Aorta (tissue), 5 donors: ENCODE measurements at regions not wholly inside any gene's neighbourhood (a gene's known extent, or its start where the extent isn't known, plus 50 kb on each side); places are given as distances from the start of the nearest gene placed in this dataset.

Source experiments
- ATAC-seq: fragments of 200-7000 bp; cut with Tn5 transposase; one replicate; pipeline ENCODE4 v1.9.1; 2022; ENCODE audit warnings: moderate library complexity; ENCODE audit not compliant: low FRiP score
- DNase-seq, 2 donors: peaks; one replicate each; pipeline ENCODE4 v3.0.0-alpha.2; 2020
- H3K27ac ChIP-seq, 2 donors: one replicate each; pipeline ENCODE4 v1.5.1; 2013; ENCODE audit warnings: low read length in 2 of 2, mild to moderate bottlenecking in 2 of 2, moderate library complexity in 2 of 2, control low read depth in 1 of 2, inconsistent platforms in 1 of 2, low read depth in 1 of 2
- H3K27me3 ChIP-seq, 2 donors: one replicate each; pipeline ENCODE4 v1.6.1; 2013; ENCODE audit warnings: control low read depth in 1 of 2, low read length in 1 of 2, mild to moderate bottlenecking in 1 of 2, moderate library complexity in 1 of 2; ENCODE audit not compliant: insufficient read depth in 2 of 2, control insufficient read depth in 1 of 2
- H3K36me3 ChIP-seq, 2 donors: one replicate each; pipeline ENCODE4 v1.6.1; 2013; ENCODE audit warnings: control low read depth in 1 of 2, low read length in 1 of 2, mild to moderate bottlenecking in 1 of 2; ENCODE audit not compliant: insufficient read depth in 2 of 2, control insufficient read depth in 1 of 2
- H3K4me1 ChIP-seq, 2 donors: one replicate each; pipeline ENCODE4 v1.6.1; 2013; ENCODE audit warnings: low read length in 2 of 2, control low read depth in 1 of 2, mild to moderate bottlenecking in 1 of 2, moderate library complexity in 1 of 2; ENCODE audit not compliant: insufficient read depth in 2 of 2, control insufficient read depth in 1 of 2
- H3K4me3 ChIP-seq, 2 donors: one replicate each; pipeline ENCODE4 v1.5.1; 2013; ENCODE audit warnings: low read length in 2 of 2, control low read depth in 1 of 2, mild to moderate bottlenecking in 1 of 2
- H3K9me3 ChIP-seq: one replicate; pipeline ENCODE4 v1.6.1; 2013; ENCODE audit warnings: mild to moderate bottlenecking, low read length; ENCODE audit not compliant: control insufficient read depth
- WGBS, 2 donors: extraction: QIAGEN DNeasy Blood & Tissue Kit; methylation state at CpG; one replicate each; pipeline ENCODE4 v1.1.7; 2013; 5-methylcytosine and 5-hydroxymethylcytosine counted together
- intact Hi-C, 2 donors: fragments of 100-400 bp; cut with DNase I; formaldehyde crosslinking; loops; one replicate each; pipeline versions ENCODE4 v1.14.2 to v1.15.0; 2022
- donor health status: healthy with polysubstance abuse.
- donor health status: Bipolar disorder and iron deficiency.
- donor health status: DM: no; HTN: no; CAD: no.
- donor health status: DM: no; HTN: no; CAD: no.
- donor health status: DM: yes; HTN: yes; CAD: no.

DNA sequence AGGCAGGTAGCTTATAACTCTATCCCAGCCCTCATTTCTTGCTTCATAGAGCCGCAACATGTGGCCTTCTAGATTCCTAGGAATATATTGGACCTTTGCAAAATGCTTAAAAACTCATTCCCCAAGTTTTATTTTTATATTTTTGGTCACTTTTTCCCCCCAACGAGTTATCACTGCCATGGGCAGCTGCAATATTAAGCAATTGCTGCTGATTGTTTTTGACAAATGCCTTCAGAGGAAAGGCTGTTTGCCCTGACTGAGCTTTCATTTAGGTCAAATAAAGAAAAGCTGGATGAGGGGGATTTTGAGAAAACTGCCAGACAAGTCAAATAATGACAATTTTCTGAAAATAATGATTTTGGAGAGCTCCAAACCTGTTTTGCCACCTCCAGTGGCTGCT, 976.9 kb upstream of the MBL2 start:
- Histone ChIP-seq H3K4me3 (no peak overlapping the region), H3K9me3 (peaks cover 1% of the 10 kb centered on the region), H3K27ac (no peak overlapping the region), H3K27me3 (no peaks in the 10 kb centered on the region), H3K36me3 (no peaks in the 10 kb centered on the region), H3K4me1 (no peaks in the 10 kb centered on the region)
- WGBS, 2 donors, result 79 to 83% methylated on average over 2 of the region's 2 CpGs
- intact Hi-C loops, result no loop called here
- ATAC-seq (no peak), DNase-seq (no peak)

DNA sequence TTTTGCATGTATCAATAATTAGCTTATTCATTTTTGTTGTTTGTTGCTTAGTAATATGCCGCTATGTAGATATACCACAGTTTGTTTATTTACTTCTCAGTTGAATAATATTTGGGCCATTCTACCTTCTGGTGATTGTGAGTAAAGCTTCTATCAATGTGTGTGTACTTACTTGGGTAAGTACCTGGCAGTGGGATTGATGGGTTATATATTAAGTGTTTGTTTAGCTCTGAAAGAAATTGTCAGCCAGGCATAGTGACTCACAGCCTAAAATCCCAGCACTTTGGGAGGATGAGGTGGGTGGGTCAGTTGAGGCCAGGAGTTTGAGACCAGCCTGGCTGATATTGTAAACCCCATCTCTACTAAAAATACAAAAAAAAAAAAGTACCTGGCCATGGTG, 975.7 kb upstream of the MBL2 start:
- Histone ChIP-seq H3K36me3 (no peaks in the 10 kb centered on the region), H3K4me1 (no peaks in the 10 kb centered on the region), H3K27ac (no peak overlapping the region), H3K9me3 (peaks cover 1% of the 10 kb centered on the region), H3K4me3 (no peak overlapping the region), H3K27me3 (no peaks in the 10 kb centered on the region)
- DNase-seq, result no peak
- intact Hi-C loops, result no loop called here
- 96 to 98% methylated on average over 1 of the region's 1 CpG for WGBS, 2 donors
- no peak for ATAC-seq

DNA sequence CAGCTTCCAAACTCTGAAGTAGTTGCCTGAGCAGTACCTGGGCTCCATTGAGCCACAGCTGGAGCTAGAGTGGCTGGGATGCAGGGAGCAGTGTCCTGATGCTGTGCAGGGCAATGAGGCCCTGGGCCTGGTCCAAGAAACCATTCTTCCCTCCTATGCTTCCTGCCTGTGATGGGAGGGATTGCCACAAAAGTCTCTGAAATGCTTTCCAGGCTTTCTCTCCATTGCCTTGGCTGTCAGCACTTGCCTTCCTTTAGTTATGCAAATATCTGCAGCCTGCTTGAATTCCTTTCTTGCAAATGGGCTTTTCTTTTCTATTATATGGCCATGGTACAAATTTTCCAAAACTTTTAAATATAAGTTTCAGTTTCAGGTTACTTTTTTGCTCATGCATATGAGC, 972.2 kb upstream of the MBL2 start:
- DNase-seq (no peak), ATAC-seq (no peak)
- H3K27ac ChIP-seq, result no peak overlapping the region
- intact Hi-C loops, result no loop called here
- H3K9me3 ChIP-seq, result peaks cover 1% of the 10 kb centered on the region
- no peaks in the 10 kb centered on the region for H3K36me3 ChIP-seq
- H3K27me3 ChIP-seq, result no peaks in the 10 kb centered on the region
- no peaks in the 10 kb centered on the region for H3K4me1 ChIP-seq
- no peak overlapping the region for H3K4me3 ChIP-seq

DNA sequence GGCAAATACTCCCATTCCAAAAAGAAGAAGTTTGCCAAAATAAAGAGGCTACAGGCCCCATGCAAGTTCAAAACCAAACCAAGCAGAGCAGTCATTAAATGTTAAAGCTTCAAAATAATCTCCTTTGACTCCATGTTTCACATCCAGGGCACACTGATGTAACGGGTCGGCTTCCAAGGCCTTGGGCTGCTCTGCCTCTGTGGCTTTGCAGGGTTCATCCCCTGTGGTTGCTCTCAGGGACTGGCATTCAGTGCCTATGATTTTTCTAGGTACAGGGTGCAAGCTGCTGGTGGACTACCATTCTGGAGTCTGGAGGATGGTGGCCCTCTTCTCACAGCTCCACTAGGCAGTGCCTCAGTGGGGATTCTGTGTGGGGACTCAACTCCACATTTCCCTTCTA, 971.6 kb upstream of the MBL2 start:
- no peak overlapping the region for H3K4me3 ChIP-seq
- no peak overlapping the region for H3K27ac ChIP-seq
- no peaks in the 10 kb centered on the region for H3K27me3 ChIP-seq
- peaks cover under 1% of the 10 kb centered on the region for H3K9me3 ChIP-seq
- WGBS, 2 donors, result 94% methylated on average over 2 of the region's 2 CpGs
- no peaks in the 10 kb centered on the region for H3K36me3 ChIP-seq
- ATAC-seq, result no peak
- DNase-seq, result peak in 1 of 2 donors; percentile 62
- no peaks in the 10 kb centered on the region for H3K4me1 ChIP-seq
- intact Hi-C loops, result no loop called here

DNA sequence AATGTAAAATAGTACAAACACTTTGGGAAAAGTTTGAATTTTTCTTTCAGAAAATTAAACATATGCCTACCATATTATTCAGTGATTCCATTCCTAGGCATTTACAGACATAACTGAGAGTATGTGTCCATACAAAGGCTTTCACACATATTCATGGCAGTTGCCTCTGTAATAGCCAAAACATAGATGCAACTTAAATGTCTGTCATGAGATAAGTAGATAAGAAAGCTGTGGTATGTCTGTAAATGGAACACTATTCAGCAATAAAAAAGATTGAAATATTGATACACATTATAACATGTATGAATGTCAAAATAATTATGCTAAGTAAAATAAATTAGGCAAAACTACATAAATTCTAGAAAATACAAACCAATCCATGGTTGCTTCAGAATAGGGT, 964.5 kb upstream of the MBL2 start:
- intact Hi-C loops, result no loop called here
- no peaks in the 10 kb centered on the region for H3K36me3 ChIP-seq

DNA sequence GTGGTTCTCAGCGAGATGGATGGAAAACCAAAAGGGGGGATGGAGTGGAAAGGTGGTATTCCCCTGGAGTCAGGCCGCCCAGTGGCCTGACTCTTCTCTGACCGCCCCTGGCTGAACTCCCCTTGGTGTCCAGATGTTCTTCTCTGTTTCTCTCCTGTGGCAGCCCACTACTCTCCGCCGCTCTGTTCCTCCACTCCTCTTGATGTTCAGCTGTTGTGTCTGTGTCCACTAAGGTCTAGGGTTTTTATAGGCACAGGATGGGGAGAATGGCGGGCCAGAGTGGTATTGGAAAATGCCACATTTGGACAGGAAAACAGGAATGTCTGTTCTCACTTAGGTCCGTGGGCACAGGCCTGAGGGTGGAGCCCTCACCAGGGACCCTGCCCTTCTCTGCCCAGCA, 954.3 kb upstream of the MBL2 start:
- Histone ChIP-seq H3K36me3 (no peaks in the 10 kb centered on the region), H3K4me1 (no peaks in the 10 kb centered on the region), H3K27me3 (no peaks in the 10 kb centered on the region), H3K9me3 (no peaks in the 10 kb centered on the region), H3K4me3 (no peak overlapping the region), H3K27ac (no peak overlapping the region)
- intact Hi-C loops, result no loop called here
- DNase-seq (no peak), ATAC-seq (no peak)
- 88 to 91% methylated on average over 7 of the region's 7 CpGs for WGBS, 2 donors

More for the DNA sequence above, 964.5 kb upstream of the MBL2 start:
- no peaks in the 10 kb centered on the region for H3K4me1 ChIP-seq
- no peak overlapping the region for H3K27ac ChIP-seq
- H3K9me3 ChIP-seq, result no peaks in the 10 kb centered on the region
- ATAC-seq, result no peak
- H3K27me3 ChIP-seq, result no peaks in the 10 kb centered on the region
- no peak for DNase-seq
- H3K4me3 ChIP-seq, result no peak overlapping the region

DNA sequence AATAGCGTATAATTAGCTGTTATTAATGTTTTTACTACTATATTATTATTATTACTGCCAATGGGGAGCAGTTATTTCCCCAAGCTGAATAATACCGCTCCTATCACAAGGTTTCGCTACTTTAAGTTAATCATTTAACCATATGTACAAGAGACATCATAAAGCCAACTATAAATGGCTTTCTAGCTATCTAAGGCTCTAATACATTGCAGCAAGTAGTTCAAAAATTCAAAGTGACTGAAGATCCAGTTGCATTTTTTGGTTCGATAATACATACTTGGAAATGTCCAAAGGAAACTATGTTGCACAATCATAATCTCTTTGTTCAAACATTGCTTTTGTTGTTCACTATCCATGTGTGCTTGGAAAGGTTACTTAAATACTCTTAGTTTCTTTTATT, 952.0 kb upstream of the MBL2 start:
- Histone ChIP-seq H3K27ac (no peak overlapping the region), H3K27me3 (no peaks in the 10 kb centered on the region), H3K4me3 (no peak overlapping the region), H3K4me1 (no peaks in the 10 kb centered on the region), H3K9me3 (no peaks in the 10 kb centered on the region), H3K36me3 (no peaks in the 10 kb centered on the region)
- DNase-seq (no peak), ATAC-seq (no peak)
- 84 to 88% methylated on average over 4 of the region's 4 CpGs for WGBS, 2 donors
- intact Hi-C loops, result no loop called here

DNA sequence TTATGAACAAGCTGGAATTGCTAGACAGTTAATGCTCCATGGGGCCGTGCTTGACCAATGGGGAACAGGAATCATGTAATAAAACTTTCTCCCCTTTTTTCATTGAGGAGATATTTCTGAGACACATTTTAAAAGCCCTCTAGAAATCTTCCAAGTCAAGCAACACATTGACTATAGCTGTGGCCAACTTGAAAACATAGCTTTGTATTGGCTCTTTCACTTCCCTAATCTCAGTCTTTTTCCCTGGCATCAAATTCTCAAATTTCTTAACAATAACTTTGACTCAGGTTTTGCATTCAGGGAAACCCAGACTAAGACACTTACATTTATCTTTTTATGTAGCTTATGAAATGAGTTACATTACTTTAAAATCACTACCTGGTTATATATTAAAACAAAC, 947.1 kb upstream of the MBL2 start:
- Histone ChIP-seq H3K27me3 (no peaks in the 10 kb centered on the region), H3K27ac (no peak overlapping the region), H3K9me3 (no peaks in the 10 kb centered on the region), H3K36me3 (no peaks in the 10 kb centered on the region), H3K4me3 (no peak overlapping the region), H3K4me1 (no peaks in the 10 kb centered on the region)
- intact Hi-C loops, result no loop called here
- 61 to 64% methylated on average over 1 of the region's 1 CpG for WGBS, 2 donors
- no peak for DNase-seq
- ATAC-seq, result no peak

DNA sequence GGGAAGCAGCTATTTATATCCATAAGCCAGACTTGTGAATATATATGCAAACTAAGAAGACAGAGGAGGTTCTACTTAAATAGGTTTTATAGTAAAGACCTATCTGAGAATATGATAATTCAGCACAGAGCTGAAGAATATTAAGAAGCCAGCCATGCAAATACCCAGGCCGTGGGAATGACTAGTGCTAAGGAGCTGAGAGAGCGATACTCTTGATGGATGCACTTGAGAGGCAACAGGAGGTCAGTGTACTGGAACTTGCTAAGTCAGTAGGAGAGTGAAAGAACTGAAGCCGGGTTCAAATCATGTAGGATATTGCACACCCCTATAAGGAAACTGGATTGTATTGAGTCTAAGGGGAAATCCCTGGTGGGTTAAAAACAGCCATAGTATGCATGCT, 943.6 kb upstream of the MBL2 start:
- intact Hi-C loops, result no loop called here
- 43 to 61% methylated on average over 3 of the region's 3 CpGs for WGBS, 2 donors
- Histone ChIP-seq H3K27me3 (no peaks in the 10 kb centered on the region), H3K9me3 (no peaks in the 10 kb centered on the region), H3K27ac (no peak overlapping the region), H3K36me3 (no peaks in the 10 kb centered on the region), H3K4me1 (no peaks in the 10 kb centered on the region), H3K4me3 (no peak overlapping the region)
- ATAC-seq (no peak), DNase-seq (no peak)

DNA sequence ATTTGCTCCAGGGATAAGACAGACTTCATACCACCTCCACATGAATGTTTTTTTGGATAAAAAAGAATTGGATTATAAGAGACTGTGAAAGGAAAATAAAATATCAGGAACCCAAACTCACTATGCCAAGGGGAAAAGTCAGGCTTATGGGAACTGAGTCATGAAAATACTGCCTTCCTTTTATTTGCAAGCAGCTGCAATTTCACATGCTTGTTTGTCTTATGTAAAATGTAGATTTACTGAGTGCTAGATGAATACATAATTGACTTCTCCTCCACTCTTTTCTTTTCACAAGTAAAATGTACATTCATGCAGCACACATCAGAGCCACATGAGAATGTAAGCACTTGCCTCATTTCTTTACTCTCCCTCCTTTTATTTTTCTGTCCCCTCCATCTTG, 940.8 kb upstream of the MBL2 start:
- ATAC-seq (no peak), DNase-seq (no peak)
- H3K9me3 ChIP-seq, result no peaks in the 10 kb centered on the region
- no peaks in the 10 kb centered on the region for H3K36me3 ChIP-seq
- intact Hi-C loops, result no loop called here
- no peaks in the 10 kb centered on the region for H3K27me3 ChIP-seq
- H3K4me1 ChIP-seq, result no peaks in the 10 kb centered on the region
- H3K4me3 ChIP-seq, result no peak overlapping the region
- no peak overlapping the region for H3K27ac ChIP-seq
